HS-5 (cell line): ENCODE measurements at regions not wholly inside any gene's neighbourhood (a gene's known extent, or its start where the extent isn't known, plus 50 kb on each side); places are given as distances from the start of the nearest gene placed in this dataset.

Experiments used
- DNase-seq: peaks from one replicate; pipeline ENCODE4 v3.0.0-alpha.2; 2012; ENCODE audit warnings: low read depth

GRCh38 chr4:58935332-58935731, 1825.1 kb upstream of the IGFBP7 start:
- DNase-seq: no peak

- no peak for DNase-seq
These were observed 1826.3 kb upstream of the IGFBP7 start for GRCh38 chr4:58936436-58936835.

- DNase-seq: no peak
These were observed 1830.0 kb upstream of the IGFBP7 start for GRCh38 chr4:58940167-58940566.

- no peak for DNase-seq
These were observed 1831.1 kb upstream of the IGFBP7 start for GRCh38 chr4:58941286-58941685.

GRCh38 chr4:58953575-58953974, 1843.4 kb upstream of the IGFBP7 start:
- no peak for DNase-seq

GRCh38 chr4:58957711-58958110, 1847.5 kb upstream of the IGFBP7 start:
- DNase-seq: no peak

GRCh38 chr4:58961283-58961682, 1851.1 kb upstream of the IGFBP7 start:
- no peak for DNase-seq

- DNase-seq: no peak
These were observed 1851.7 kb upstream of the IGFBP7 start for GRCh38 chr4:58961925-58962324.

GRCh38 chr4:58962424-58962823, 1852.2 kb upstream of the IGFBP7 start:
- DNase-seq: no peak

GRCh38 chr4:58981828-58982227, 1871.6 kb upstream of the IGFBP7 start:
- no peak for DNase-seq

- DNase-seq: no peak
These were observed 1873.7 kb upstream of the IGFBP7 start for GRCh38 chr4:58983887-58984286.

GRCh38 chr4:59002148-59002547, 1892.0 kb upstream of the IGFBP7 start:
- DNase-seq: no peak

- DNase-seq: no peak
These were observed 1914.1 kb upstream of the IGFBP7 start for GRCh38 chr4:59024257-59024656.

GRCh38 chr4:59037812-59038211, 1927.6 kb upstream of the IGFBP7 start:
- no peak for DNase-seq

GRCh38 chr4:59039046-59039445, 1928.9 kb upstream of the IGFBP7 start:
- DNase-seq: no peak

- DNase-seq: no peak
These were observed 1934.2 kb upstream of the IGFBP7 start for GRCh38 chr4:59044286-59044900.

- DNase-seq: no peak
These were observed 1943.9 kb upstream of the IGFBP7 start for GRCh38 chr4:59054086-59054485.

GRCh38 chr4:59057804-59058203, 1947.6 kb upstream of the IGFBP7 start:
- no peak for DNase-seq

- no peak for DNase-seq
These were observed 1948.4 kb upstream of the IGFBP7 start for GRCh38 chr4:59058543-59058942.

- DNase-seq: no peak
These were observed 1950.0 kb upstream of the IGFBP7 start for GRCh38 chr4:59060002-59060846.

- DNase-seq: no peak
These were observed 1950.7 kb upstream of the IGFBP7 start for GRCh38 chr4:59060895-59061294.

GRCh38 chr4:59063015-59063720, 1953.0 kb upstream of the IGFBP7 start:
- DNase-seq: peak; percentile 10
